GM19328 (cell line): ENCODE measurements at regions not wholly inside any gene's neighbourhood (a gene's known extent, or its start where the extent isn't known, plus 50 kb on each side); places are given as distances from the start of the nearest gene placed in this dataset.
A peak's percentile ranks its signal among the peaks of the same experiment; 100 is the strongest.
"Not testable (repeated sequence)": the region's sequence is repeated elsewhere in the genome, so short reads cannot be mapped to it uniquely, and the experiment has no call there.

Experiments
- ATAC-seq: cut with Tn5 transposase; IDR thresholded peaks from one replicate; pipeline ENCODE4 v1.9.1; 2021; ENCODE audit warnings: mild to moderate bottlenecking, moderate library complexity; ENCODE audit not compliant: unreplicated experiment

DNA sequence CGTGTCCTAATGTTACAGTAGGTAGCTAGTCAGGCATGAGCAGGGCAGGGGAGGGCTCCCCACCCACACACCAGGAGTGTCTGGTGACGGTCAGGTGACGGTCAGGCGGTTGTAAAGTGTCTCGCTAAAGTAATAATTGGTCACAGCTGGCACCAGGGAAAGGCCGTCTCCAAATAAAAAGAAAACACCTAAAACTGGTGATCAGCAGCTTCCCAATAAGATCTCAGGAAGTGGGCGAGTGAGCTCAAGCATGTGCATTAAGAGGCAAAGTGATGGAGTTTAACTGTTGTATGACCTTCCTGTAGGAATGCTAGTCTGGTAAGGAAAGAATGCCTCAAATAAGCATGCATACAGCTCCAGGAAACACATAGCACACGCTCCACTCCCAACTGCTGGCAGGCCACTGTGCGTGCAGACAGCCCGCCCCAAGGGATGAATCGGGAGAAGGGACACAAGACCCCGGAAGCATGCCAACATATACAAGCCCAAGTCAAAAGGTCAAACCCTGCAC is 177.1 kb downstream of the RNF144A start:
- no peak for ATAC-seq

DNA sequence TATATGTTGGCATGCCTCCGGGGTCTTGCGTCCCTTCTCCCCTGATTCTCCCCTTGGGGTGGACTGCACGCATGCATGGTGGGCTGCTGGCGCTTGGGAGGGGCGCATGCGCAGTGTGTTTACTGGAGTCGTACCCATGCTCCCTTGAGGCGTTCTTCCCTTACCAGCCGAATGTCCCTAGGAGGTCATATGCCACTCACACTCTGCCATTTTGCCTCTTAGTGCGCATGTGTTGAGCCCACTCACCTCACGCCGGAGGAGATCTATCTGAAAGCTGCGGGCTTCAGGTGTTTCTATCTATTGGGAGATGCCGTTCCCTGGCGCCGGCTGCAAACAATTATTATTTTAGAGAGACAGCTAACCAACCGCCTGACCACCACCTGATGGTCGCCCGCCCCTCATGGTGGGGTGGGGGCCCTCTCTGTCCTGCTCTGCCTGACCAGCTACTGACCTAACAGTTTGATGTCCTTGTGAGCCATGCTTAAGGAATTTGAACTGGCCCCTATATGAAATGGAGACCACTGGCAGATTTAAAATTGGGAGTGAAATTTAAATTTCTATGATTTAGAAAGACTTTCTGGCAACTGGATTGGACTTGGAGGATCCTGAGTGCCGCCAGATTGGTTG is 179.6 kb downstream of the RNF144A start:
- ATAC-seq: no peak

DNA sequence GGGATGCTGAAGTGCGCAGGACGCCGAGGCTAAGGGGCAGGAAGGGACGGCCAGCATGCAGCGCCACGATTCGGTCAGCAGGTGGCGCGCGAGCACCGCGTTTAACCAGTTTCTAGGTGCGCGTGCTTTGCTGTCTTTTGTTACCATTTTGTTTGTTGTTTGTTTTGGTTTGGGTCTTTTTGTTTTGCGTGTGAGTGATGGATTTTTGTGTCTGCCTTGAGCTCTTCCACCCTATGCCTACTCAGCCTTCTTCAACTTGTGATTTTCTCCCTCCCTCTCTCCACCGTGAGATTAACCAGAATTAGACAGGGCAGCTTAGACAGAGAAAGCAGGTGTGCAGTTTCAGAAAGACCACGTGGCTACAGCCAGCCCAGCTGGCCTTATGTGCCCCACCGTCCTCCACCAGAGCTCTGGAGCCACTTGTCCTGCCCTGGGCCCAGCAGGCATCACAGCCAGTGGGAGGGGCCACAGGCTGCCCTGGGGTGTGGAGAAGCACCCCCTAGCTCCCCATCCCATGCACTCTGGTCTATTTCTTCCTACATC is 180.2 kb downstream of the RNF144A start:
- ATAC-seq: peak; percentile 85

DNA sequence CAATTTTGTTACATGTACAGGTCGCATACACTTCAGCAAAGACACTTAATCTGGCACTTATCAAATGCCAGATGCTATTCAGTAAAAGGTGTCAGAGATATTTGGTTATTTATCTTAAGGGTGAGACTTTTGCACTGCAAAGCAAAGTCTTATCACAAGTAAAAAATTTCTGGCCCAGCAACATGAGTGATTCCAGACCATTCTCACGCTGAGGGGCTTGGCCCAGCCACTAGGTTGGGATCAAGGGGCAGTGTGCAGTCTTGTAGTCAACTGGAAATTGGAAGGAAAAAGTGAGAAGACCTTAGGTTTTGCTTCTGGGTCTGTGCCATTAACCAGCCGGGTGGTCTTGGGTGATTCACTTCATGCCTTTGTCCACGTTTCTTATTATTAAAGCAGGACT is 181.6 kb downstream of the RNF144A start:
- ATAC-seq: no peak

DNA sequence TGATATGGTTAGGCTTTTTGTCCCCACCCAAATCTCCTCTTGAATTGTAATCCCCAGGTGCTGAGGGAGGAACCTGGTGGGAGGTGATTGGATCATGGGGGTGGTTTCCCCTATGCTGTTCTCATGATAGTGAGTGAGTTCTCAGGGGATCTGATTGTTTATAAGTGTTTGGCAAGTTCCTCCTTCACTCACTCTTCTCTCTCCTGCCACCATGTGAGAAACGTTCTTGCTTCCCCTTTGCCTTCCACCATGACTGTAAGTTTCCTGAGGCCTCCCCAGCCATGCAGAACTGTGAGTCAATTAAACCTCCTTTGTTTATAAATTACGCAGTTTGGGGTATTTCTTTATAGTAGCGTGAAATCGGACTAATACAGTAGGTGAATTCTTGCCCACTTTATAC is 182.5 kb downstream of the RNF144A start:
- not testable (repeated sequence) for ATAC-seq

DNA sequence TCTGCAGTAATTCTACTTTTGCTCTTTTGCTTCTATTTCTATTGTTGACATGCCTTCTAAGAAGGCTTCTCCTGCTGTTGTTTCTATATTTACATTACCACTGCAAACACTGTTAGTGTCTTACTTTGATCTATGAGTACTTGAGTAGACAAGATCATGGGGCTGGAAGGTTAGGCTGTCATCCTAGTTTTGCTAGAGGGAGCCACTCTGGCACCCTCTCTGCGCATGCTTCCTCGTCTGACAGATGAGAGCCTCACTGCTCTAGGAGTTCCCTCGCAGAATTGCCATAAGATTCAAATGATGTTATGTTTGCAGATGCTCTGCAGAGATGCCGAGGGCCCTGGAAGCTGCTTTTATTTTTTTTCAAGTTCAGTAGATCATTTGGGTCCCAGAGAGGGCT is 185.6 kb downstream of the RNF144A start:
- ATAC-seq: no peak

DNA sequence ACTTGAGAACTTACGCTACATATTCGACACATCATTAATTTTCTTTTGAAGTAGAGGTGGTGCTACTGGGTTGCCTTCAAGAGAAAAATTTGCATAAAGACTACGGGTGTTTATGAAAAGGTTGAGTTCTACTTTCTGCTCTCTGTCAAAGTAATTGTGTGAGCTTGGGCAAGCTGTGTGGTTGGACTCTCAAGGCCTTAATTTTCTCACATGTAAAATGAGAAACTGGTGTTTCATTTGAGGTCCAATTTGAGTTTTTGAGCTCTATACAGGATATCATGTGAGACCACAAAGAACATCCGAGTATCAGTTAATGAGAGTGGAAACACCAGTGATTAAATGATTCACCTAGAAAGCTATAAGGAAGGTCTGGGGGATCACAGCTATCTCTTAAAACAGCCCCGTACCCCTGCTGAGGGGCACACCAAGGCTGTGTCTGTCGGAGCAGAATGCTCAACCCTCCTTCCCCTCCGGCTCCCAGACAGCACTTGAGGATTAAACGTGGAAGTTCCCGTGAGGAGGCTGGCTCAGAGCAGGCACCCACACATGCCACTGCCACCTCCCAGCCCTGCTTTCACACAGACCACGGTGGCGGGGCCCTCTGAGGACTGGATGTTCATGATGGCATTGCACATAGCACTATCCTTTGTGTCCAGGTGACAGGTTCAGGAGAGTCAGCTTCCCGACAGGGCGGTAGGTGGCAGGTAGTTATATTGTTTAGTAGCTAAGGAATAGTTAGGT is 191.8 kb downstream of the RNF144A start:
- no peak for ATAC-seq

DNA sequence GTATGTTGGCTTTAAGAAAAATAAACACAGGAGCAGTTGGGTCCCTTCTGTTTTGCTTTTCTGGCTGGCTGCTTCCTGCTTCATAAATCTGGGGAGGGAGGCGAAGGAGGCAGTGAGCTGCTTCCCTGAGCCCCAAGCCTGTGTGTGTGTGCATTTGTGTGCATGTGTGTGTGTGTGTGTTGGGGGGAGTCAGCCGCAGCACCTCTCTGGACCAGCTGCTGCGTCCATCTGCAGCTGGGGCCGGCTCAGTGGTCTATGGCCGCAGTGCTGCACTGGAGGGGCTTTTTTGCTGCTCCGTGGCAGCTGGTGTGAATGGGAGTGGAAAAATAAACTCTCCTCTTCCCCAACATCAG is 192.3 kb downstream of the RNF144A start:
- ATAC-seq: no peak

DNA sequence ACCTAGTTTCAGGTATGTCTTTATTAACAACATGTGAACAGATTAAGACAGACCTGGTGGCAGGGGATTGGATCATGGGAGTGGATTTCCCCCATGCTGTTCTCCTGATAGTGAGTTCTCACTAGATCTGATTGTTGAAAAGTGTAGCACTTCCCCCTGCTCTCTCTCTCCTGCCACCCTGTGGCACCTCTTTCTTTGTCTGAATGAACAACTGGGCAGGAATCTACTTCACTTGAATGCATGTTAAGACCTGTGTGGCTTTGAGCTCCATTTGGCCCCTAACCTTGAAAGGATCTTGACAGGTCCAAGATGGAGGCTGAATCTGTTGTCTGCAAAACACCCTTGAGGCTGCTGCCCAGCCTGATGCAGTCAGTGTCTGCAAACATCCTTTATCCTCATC is 194.4 kb downstream of the RNF144A start:
- no peak for ATAC-seq

DNA sequence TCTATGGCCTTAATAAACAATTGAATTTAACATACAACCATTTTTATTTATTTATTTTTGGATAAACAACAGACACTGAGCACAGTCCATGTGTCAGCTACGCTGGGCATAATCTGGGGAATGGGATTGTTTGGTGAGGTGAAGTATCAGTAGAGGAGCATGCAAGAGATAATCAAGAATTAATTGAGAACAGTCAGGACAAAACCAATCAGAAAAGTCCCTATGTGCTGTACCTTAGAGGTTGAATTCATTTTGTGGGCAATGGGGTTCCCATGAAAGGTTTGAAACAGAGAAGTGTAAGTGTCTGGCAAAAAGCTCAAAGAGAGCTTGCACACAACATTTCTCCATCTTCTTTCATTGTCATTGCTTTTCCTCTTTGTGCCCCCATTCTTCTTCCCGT is 198.2 kb downstream of the RNF144A start:
- no peak for ATAC-seq

DNA sequence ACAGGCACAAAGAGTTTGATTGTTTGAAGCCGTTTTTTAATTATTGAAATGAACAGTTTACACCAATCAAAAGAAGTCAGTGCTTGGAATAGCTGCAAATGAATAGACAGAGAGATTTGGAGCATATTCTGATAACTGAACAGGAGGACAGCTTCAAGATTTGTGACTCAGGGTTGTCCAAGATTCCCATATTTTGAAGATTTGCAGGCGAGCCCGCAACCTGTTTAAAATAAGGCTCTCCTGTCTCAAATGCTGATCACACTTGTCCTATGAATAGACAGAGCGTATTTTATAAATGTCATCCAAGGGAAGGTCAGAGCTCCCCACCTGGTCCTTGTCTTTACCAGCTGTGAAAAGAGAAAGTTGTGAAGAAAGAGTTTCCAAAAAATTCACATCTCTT is 198.7 kb downstream of the RNF144A start:
- ATAC-seq: no peak

DNA sequence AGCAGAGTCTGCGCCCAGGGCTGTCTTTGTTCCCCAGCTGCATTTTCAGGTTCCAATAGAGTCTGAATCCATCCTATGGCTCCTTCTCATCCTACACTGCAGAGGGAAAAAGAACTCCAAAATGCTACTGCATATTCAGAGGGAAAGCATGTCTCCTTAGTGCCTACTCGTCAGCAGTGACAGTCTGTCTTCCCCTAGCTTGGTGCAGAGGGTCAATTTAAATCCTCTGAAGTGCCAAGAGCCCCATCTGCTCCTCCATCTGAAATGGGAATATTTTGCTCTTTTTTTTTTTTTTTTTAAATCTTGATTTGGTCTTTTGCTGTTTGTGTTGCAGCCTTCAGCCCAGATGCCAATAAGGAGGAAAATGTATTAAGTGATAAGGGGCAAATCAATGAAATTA is 199.3 kb downstream of the RNF144A start:
- ATAC-seq: no peak

DNA sequence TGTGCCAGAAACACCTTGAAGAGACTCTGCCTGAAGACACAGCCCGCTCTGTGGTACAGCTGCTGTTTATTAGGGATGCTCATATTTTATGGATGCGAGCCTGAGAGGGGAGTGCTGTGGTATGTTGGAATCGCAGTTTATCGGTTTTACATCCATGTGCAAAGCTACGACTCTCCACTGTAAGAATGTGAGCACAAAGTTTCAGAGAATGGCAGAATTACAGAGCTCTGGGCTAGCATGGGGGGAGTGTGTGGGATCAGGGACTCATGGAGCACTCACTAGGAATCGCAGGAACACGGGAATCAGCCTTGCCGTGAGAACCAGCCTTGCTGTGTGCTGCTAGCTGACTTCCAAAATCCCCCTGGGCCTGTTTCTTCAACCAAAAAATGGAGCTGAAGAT is 199.9 kb downstream of the RNF144A start:
- no peak for ATAC-seq

DNA sequence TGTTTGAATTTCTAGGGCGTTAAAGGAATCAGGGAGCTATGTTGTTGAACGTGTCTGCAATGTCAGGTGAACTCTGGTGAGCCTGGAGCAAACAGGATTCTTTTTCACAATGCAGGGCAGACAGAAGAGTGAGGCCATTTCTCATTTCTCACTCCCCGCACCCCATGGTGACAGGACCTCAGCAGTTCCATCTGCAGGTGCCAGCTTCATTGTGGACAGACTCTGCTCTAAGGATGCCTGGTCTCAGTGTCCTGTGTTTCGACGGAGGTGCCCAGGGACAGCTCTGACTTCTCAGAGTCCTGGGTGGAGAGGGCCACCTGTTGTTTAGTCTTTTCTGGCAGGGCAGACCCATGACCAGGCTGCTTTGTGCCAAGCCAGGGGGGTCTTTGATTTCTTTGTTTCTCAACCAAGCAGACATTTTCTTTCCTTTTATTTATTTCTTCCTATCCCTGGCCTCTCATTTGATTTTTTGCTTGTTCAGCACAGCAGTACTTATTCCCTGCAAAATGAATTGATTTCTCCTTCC is 201.5 kb downstream of the RNF144A start:
- ATAC-seq: no peak

DNA sequence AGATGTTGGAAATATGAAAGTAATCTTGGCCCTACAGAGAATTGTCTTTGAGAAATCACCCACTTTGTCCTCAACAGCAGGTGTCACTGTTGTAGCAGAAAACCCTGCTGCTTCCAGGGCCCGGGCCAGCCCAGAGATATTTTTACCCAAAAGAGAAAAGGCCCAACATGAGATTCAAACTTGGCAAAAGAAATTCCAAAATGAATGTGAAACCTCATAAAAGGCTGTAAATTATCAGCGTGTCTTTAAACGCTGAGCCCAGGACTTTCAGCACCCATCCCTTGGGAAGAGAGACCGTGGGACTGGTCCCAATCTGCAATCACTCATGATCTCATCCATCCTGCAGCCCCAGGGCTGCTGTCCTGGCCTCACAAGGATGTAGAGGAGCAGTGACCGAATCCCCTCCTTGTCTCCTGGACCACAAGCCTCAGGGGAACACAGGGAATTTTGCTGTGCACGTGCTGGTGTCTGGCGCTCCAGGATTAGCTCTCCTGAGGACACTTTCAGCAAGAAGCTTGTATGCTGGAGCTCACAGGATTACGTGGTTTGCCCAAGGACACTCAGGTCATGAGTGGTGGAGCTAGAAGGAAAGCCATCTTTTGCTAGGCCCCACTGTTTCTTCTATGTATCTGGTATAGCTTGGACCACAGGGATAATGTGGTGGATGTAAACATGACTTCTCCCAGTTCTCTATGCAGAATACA is 202.1 kb downstream of the RNF144A start:
- no peak for ATAC-seq

DNA sequence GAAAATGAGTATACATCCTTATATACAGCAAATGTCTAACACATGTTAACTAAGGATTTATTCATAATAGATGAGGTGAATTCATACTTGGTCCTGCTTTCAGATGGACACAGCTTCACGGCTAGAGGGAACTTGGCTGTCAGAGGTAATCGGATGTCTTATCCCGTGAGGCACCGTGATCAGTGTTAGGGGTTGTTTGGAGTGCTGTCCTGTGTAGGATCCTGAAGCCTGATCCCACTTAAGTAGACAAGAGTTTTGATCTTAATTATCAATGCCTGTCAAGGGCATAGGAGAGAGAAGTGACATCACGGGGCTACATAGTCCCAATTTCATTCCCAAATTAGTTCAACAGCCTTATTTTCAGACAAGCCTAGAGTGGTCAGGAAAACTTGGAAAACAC is 204.6 kb downstream of the RNF144A start:
- no peak for ATAC-seq

DNA sequence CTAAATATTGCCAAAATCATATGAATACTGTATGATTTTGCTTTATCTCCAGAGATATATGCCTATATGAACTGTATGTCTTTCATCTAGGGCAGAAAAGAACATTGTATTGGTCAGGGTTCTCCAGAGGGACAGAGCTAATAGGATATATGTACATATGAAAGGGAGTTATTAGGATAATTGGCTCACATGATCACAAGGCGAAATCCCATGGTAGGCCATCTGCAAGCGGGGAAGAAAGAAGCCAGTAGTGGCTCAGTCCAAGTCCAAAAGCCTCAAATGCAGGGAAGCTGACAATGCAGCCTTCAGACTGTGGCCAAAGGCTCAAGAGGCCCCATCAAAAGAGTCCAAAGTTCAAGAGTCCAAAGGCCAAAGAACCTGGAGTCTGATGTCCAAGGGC is 209.9 kb downstream of the RNF144A start:
- no peak for ATAC-seq

DNA sequence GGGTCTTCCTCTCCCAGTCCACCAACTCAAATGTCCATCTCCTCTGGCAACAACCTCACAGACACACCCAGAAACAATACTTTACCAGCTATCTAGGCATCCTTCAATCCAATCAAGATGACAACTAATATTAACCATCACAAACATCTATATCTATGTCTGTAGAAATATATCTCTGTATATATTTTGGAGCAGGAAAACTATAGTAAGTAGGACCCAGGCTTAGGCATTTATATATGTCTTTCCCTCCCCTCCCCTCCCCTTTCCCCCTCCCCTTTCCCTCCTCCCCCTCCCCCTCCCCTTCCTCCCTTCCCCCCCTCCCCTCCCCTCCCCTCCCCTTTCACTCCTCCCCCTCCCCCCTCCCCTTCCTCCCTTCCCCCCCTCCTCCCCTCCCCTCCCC is 210.5 kb downstream of the RNF144A start:
- ATAC-seq: no peak

DNA sequence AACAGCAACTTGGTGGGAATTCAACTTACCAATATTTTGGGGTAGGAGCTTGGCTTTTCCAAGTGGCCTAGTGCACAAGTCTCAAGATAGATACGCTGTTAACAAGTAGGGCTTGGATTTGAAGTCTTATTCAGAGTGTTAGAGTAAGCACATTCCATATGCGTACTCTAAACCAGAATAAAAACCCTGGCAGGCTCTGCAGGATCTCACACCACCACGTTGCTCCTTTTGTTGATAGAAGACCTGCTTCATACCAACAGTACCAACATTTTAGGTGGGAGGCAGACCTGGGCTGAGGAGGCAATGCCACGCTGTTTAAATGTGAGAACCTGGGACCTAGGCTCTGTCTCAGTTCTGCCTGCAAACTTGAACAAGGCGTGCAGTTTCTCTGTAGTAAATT is 214.0 kb downstream of the RNF144A start:
- ATAC-seq: no peak

DNA sequence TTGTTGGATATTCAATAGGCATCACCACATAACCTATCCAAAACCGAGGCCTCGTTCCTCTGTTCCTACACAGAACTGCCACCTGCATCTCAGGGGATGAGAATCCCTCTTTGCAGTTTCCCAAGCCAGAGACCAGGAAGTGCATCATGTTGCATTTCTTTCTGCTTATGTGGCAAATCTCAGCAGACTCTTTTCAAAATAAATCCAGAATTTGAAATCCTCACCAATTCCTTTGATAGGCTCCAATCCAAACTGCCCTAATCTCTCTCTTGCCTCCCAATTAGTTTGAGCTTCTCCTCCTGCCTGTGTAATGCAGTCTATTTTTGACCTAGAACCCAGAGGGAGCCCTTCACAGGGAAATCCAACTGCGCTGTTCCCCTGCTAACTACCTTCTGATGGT is 215.5 kb downstream of the RNF144A start:
- no peak for ATAC-seq

DNA sequence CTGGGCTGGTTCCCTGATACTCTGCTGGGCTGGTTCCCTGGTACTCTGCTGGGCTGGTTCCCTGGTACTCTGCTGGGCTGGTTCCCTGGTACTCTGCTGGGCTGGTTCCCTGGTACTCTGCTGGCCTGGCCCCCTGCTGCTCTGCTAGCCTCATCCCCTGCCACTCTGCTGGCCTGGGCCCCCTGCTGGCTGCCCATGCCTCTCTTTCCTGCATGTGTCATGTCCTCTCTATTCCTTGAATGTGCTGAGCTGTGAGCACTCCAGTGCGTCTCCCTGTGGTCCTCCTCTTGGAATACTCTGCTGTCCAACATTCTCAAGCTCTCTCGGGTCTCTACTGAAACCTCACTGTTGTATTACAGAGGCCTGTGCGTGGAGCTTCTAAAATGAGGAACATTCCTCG is 216.3 kb downstream of the RNF144A start:
- ATAC-seq: no peak

DNA sequence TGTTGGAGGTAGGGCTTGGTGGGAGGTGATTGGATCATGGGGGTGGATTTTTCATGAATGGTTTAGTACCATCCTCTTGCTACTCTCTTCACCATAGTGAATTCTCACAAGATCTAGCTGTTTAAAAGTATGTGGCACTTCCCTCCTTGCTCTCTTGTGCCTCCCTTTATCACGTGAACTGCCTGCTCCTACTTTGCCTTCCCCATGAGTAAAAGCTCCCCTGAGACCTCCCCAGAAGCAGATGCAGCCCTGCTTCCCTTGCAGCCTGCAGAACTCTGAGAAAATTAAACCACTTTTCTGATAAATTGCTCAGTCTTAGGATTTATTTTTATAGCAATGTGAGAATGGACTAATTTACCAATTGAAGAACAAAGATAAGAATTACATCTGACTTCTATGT is 223.1 kb downstream of the RNF144A start:
- no peak for ATAC-seq
